Medulla oblongata (tissue), 1 donor: ENCODE measurements at regions not wholly inside any gene's neighbourhood (a gene's known extent, or its start where the extent isn't known, plus 50 kb on each side); places are given as distances from the start of the nearest gene placed in this dataset.

Experiments
- DNase-seq: peaks from one replicate; pipeline ENCODE4 v3.0.0-alpha.2; 2015; ENCODE audit errors: extremely low spot score

- no peak for DNase-seq
Measured at GRCh38 chrX:68947882-68948605, 119.2 kb downstream of the EFNB1 start.

DNA sequence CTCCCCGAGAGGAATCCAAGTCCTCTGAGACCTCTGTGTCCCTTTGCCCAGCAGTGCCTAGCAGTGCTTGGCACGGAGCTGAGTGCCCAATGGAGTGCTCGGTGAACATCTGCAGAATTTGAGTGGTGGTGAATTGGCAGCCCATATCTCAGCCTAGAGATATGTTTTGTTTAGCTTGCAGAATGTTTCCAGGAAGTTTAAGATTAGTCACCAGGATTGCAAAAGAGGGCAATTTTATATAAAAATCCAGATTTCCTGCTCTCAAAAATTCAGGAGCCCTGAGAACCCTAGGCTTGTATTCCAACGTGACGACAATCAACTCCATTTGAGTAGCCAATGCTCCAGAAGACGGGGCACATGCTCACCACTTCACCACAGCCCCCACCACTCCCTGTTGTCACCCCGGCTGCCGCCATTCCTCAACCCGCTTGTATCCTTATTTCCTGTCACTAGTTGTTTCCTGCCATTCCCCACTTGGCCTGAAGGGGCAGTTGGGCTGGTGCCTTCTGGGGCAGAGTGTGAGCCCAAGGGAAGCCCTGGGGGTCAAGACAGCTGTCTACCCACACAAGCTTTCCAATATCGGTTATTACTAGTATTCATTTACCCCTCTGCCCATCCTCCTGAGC lies 116.9 kb downstream of the EFNB1 start:
- DNase-seq: no peak

GRCh38 chrX:68945081-68945602 lies 116.3 kb downstream of the EFNB1 start:
- DNase-seq: no peak

DNA sequence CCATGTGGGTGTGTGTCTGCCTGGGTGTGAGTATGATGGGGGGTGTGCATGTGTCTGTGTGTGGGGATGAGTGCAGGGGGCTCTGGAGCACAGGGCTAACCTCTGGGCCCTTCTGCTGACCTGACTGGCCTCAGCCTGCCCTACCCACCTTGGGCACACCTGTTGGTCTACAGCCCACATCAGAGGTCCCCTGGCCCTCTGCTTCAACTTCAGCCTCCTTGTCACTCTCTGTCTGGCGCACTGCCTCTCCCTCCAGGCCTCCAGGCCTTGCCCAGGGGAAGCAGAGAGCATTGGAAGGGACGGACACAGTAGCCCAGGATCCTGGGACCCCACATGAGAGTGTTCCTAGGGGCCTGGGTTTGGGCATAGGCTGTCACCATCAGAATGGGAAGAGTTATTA lies 115.4 kb downstream of the EFNB1 start:
- DNase-seq: no peak

- no peak for DNase-seq
Measured at GRCh38 chrX:68942840-68943239, 114.0 kb downstream of the EFNB1 start.

DNA sequence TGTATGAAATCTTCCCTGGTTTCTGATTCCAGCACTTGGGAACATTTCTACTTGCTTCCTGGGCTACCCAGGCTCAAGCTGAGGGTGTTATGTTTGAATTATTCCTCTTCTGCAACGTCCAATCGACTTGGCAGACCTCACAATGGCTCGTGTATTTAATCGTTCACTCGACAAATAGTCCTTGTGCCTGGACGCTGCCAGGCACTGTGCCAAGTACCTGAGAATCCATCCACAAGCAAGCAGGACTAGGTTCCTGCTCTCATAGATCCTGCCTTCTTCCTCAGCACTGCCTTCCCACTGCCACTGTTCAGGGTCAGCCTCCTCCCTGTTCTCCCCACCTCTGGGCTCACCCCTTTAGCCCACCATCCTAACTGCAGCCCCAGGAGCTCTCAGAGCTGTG lies 113.3 kb downstream of the EFNB1 start:
- no peak for DNase-seq

DNA sequence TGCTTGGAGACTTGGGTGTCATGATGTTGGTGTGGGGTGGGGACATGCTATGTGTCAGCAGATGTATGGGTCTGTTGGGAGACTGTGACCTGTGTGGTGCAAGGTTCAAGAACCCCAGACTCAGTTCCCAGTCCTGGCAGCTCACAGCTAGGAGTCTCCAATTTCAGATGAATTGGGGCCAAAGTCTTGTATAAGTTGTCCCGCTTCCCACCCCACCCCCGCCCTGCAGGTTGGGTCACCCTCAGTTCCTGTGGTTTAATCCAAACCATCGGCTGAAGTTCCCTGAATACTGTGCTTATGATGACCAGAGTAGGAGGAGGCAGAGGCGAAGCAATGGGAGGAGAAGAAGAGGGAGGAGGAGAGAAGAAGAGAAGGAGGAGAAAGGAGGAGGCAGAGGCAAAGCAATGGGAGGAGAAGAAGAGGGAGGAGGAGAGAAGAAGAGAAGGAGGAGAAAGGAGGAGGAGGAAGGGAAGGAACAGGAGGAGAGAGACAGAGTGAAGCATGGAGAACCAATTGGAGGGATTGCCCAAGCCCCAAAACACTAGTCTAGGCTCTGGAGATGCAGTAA lies 112.6 kb downstream of the EFNB1 start:
- no peak for DNase-seq

DNA sequence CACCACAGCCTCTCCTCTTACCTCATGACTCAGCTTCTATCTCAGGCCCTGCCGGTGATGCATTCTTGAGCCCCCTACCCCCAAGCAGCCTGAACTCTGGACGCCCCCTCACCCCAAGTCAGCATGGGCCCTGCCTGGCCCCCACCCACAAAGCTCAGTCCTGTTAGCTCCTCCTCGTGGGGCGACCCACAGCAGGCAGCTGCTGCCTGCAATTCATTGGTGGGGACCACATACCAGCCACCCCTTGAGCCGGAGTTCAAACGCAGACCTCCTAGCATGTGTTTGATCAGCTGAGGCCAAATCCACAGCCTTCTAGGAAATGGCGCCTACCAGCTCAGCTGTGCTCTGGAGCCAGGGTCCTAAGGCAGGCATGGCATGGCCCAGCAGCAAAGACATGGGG lies 111.8 kb downstream of the EFNB1 start:
- DNase-seq: no peak

GRCh38 chrX:68939868-68940267 lies 111.0 kb downstream of the EFNB1 start:
- DNase-seq: no peak

GRCh38 chrX:68938244-68939004 lies 109.6 kb downstream of the EFNB1 start:
- no peak for DNase-seq

DNA sequence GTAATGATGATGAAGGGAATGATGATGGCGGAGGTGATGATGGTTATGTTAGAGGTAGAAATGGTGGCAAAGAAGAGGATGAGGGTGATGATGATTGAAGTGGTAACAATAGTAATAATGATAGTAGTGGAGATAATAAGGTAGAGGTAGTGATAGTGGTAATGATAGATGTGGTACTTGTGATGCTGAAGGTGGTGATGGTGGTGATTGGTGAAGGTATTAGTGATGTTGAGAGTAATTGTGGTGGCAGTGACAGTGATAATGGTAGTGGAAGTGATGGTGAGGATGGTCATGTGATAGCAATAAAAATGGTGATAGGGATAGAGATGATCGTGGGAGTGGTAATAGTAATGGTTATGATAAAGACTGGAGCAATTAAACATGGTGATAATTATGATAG lies 108.8 kb downstream of the EFNB1 start:
- DNase-seq: no peak

- DNase-seq: no peak
Measured at GRCh38 chrX:68936608-68937007, 107.8 kb downstream of the EFNB1 start.

- DNase-seq: no peak
Measured at GRCh38 chrX:68936126-68936525, 107.3 kb downstream of the EFNB1 start.

GRCh38 chrX:68935362-68935761 lies 106.5 kb downstream of the EFNB1 start:
- DNase-seq: no peak

DNA sequence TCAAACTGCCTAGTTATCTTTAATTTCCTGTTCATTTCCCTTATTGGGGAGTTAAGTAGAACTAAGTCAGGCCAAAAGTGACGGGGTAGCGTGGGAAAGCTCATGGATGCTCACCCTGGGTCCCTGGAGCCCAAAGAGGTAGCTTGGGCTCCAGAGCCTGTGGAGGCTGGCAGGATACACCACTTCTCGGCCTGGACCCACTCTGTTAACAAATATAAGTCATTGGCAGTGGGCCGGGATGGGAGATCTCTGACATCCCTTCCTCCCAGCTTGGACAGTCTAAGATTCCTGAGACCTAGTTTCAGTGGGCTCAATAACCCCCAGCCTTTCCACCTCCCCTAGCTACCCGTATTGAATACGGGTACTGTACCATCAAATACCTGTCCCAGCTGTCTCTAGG lies 106.1 kb downstream of the EFNB1 start:
- no peak for DNase-seq

DNA sequence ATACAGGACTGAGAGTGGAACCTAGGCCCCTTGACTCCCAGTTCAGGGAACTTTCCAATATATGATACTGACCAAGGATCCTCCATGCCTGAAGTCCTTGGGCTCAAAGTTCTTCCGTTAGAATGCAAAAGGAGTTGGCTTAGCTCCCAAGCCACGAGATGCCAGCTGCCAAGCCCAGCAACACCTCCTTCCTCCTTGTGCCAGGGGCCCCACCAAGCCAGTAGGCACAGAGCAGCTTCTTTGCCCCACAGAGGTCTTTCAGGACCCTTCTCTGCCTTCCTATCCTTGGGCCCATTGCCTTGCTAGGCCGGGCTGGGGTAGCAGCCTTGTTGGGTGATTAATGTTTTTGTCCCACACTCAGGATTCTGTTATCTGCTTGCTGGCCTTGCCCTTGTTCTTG lies 105.6 kb downstream of the EFNB1 start:
- DNase-seq: no peak

DNA sequence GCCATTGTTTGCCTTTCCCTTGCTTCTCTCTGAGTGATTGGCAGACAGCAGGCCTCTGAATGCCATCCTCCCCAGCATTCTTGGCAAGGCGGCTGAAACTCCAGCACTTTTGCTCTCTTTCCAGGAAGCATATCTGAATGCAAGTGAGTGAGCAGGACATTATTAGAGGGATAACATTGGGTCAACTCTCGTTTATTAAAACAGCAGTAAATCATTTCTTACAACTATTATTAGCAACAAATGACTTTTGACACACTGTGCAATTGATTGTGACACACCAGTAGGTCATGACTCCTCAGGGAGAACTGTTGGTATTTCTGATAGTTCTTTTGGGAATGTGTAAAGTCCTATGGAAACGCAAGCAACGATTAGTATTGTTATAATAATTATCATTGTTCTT lies 103.8 kb downstream of the EFNB1 start:
- DNase-seq: peak; percentile 9

- no peak for DNase-seq
Measured at GRCh38 chrX:68931345-68931744, 102.5 kb downstream of the EFNB1 start.

DNA sequence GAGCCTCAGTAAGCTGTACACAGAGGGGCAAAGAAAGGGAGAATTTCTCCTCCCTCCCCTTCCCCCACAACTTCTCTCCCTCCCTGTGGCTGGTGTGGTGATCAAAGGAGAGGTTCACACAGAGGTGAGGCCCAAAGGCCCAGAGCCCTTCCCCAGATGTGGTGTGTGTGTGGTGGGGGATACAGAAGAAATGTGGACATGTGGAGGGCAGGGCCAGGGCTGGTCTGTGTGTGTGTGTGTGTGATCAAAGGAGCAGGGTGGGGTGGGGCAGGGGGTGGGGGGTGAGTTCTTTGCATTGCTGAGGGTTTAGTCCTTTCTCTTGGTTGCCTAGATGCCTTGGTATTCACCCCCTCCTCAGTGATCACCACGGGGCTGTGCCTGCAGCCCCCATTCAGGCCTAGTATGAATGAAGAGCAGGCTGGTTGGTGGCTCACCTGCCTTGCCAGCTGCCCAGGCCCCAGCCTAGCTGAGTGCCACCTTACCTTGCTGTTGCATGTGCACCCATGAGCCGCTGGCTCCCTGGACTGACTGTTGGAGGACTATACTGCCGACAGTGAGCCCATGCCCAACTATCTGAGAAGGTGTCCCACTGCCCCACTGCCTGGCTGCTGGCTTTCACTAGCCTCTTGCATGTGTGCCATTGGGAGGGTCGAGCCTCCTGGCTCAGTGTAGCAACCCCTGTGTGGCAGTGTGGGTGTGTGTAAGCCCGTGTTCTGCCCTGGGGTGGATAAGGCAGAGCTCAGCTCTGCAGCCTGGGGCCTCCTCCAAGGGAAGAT lies 101.9 kb downstream of the EFNB1 start:
- DNase-seq: no peak

GRCh38 chrX:68929332-68930150 lies 100.7 kb downstream of the EFNB1 start:
- no peak for DNase-seq

DNA sequence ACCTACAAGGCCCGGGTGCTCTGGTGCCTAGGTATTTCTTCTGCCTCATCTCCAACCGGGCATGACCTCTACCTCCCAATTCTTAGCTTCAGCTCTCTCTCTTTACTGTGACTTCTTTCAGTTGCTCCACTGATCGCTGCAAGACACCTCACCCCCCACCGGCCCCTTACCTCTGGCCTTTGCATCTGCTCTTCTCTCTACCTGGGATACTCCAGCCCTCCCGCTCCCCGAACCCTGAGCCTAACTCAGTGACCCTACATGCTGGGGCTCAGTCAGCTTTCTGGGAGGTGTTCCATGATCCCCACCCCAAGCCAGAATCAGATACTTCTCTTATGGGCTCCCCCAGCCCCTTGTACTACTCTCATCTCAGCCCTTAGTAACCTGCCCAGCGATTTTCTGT lies 99.6 kb downstream of the EFNB1 start:
- no peak for DNase-seq
